Neural progenitor cell (in vitro differentiated cells): ENCODE measurements at regions not wholly inside any gene's neighbourhood (a gene's known extent, or its start where the extent isn't known, plus 50 kb on each side); places are given as distances from the start of the nearest gene placed in this dataset.

ENCODE experiments used
- DNase-seq: peaks from one replicate; pipeline ENCODE4 v3.0.0-alpha.2; 2016; ENCODE audit warnings: low spot score
- H2AFZ ChIP-seq: fragments of 200-600 bp; sonication (generic); replicated peaks from 2 replicates; pipeline ENCODE4 v1.6.1; 2016; ENCODE audit warnings: antibody characterized with exemption
- H3F3A ChIP-seq: fragments of 200-600 bp; sonication (generic); 2 replicates; pipeline ENCODE4 v1.6.1; 2016; ENCODE audit warnings: antibody characterized with exemption, low read depth
- H3K27ac ChIP-seq: fragments of 200-600 bp; sonication (generic); 2 replicates; pipeline ENCODE4 v1.5.1; 2016; ENCODE audit warnings: mild to moderate bottlenecking
- H3K27me3 ChIP-seq: fragments of 200-600 bp; sonication (generic); 2 replicates; pipeline ENCODE4 v1.6.1; 2016; ENCODE audit warnings: mild to moderate bottlenecking, moderate library complexity
- H3K36me3 ChIP-seq: fragments of 200-600 bp; sonication (generic); 2 replicates; pipeline ENCODE4 v1.5.1; 2016
- H3K4me1 ChIP-seq: fragments of 200-600 bp; sonication (generic); 2 replicates; pipeline ENCODE4 v1.6.1; 2016; ENCODE audit warnings: mixed run types
- H3K4me2 ChIP-seq: fragments of 200-600 bp; sonication (generic); 2 replicates; pipeline ENCODE4 v1.6.1; 2016
- H3K4me3 ChIP-seq: fragments of 200-600 bp; sonication (generic); 2 replicates; pipeline ENCODE4 v1.5.1; 2016
- H3K79me2 ChIP-seq: fragments of 200-600 bp; sonication (generic); 2 replicates; pipeline ENCODE4 v1.6.1; 2016; ENCODE audit warnings: low read depth
- H3K9ac ChIP-seq: fragments of 200-600 bp; sonication (generic); 2 replicates; pipeline ENCODE4 v1.6.1; 2016
- H3K9me3 ChIP-seq: fragments of 200-600 bp; sonication (generic); 2 replicates; pipeline ENCODE4 v1.5.1; 2016; ENCODE audit warnings: low read depth
- H4K20me1 ChIP-seq: fragments of 200-600 bp; sonication (generic); 2 replicates; pipeline ENCODE4 v1.6.1; 2016; ENCODE audit warnings: low read depth
- H3K27ac Mint-ChIP-seq: 3 replicates; pipeline ENCODE4 v1.8.0; 2021; ENCODE audit warnings: mixed read lengths
- H3K27me3 Mint-ChIP-seq: 2 replicates; pipeline ENCODE4 v1.8.0; 2022; ENCODE audit warnings: low read depth, mild to moderate bottlenecking, inconsistent platforms, moderate library complexity, mixed read lengths; ENCODE audit not compliant: insufficient read depth
- H3K36me3 Mint-ChIP-seq: 3 replicates; pipeline ENCODE4 v1.8.0; 2021; ENCODE audit warnings: mixed read lengths
- H3K4me1 Mint-ChIP-seq: 3 replicates; pipeline ENCODE4 v1.8.0; 2021; ENCODE audit warnings: mixed read lengths
- H3K4me3 Mint-ChIP-seq: 3 replicates; pipeline ENCODE4 v1.8.0; 2021; ENCODE audit warnings: mild to moderate bottlenecking, moderate library complexity, mixed read lengths
- H3K9me3 Mint-ChIP-seq: 3 replicates; pipeline ENCODE4 v1.8.0; 2020; ENCODE audit warnings: mixed read lengths
- CTCF ChIP-seq: fragments of 200-600 bp; sonication (generic); IDR thresholded peaks from 2 replicates; pipeline ENCODE4 v1.5.1; 2017; ENCODE audit warnings: antibody characterized with exemption, mild to moderate bottlenecking
- EZH2 ChIP-seq: fragments of 200-600 bp; sonication (generic); IDR thresholded peaks from 2 replicates; pipeline ENCODE4 v1.6.1; 2017; ENCODE audit warnings: antibody characterized with exemption, mild to moderate bottlenecking, moderate library complexity
- EZH2phosphoT487 ChIP-seq: fragments of 200-600 bp; sonication (generic); IDR thresholded peaks from 2 replicates; pipeline ENCODE4 v1.6.1; 2017; ENCODE audit warnings: antibody characterized with exemption

- H3K4me3 ChIP-seq: no peak overlapping the region
- H3K36me3 Mint-ChIP-seq: no peaks in the 10 kb centered on the region
- H3K4me2 ChIP-seq: no peak overlapping the region
- DNase-seq: peak; percentile 64
- no peak overlapping the region for H3K9ac ChIP-seq
- peaks cover 16% of the 10 kb centered on the region for H3K27me3 ChIP-seq
- H3F3A ChIP-seq: no peaks in the 10 kb centered on the region
- no peak overlapping the region for H3K27ac ChIP-seq
- H3K4me1 ChIP-seq: peaks cover 6% of the 10 kb centered on the region
- H3K4me1 Mint-ChIP-seq: peaks cover 23% of the 10 kb centered on the region
- H2AFZ ChIP-seq: no peak overlapping the region
- H3K36me3 ChIP-seq: no peaks in the 10 kb centered on the region
- H4K20me1 ChIP-seq: no peaks in the 10 kb centered on the region
- TF ChIP-seq EZH2 (no peak), EZH2phosphoT487 (no peak), CTCF (no peak)
- peak overlapping the region; percentile 81 for H3K27ac Mint-ChIP-seq
- H3K9me3 Mint-ChIP-seq: peaks cover 6% of the 10 kb centered on the region
- no peaks in the 10 kb centered on the region for H3K79me2 ChIP-seq
- H3K4me3 Mint-ChIP-seq: no peak overlapping the region
- H3K27me3 Mint-ChIP-seq: peaks cover 7% of the 10 kb centered on the region
- no peaks in the 10 kb centered on the region for H3K9me3 ChIP-seq
These were observed 54.7 kb upstream of the SIMC1 start for GRCh38 chr5:176183321-176184074.

GRCh38 chr5:176184608-176185132, 53.6 kb upstream of the SIMC1 start:
- peaks cover 6% of the 10 kb centered on the region for H3K4me1 ChIP-seq
- no peak overlapping the region for H3K4me3 ChIP-seq
- no peaks in the 10 kb centered on the region for H4K20me1 ChIP-seq
- H3K27ac Mint-ChIP-seq: no peak overlapping the region
- no peak overlapping the region for H3K9ac ChIP-seq
- no peak overlapping the region for H2AFZ ChIP-seq
- H3K27me3 Mint-ChIP-seq: peaks cover 6% of the 10 kb centered on the region
- H3K36me3 Mint-ChIP-seq: no peaks in the 10 kb centered on the region
- no peaks in the 10 kb centered on the region for H3K79me2 ChIP-seq
- H3F3A ChIP-seq: no peaks in the 10 kb centered on the region
- no peaks in the 10 kb centered on the region for H3K36me3 ChIP-seq
- H3K4me3 Mint-ChIP-seq: no peak overlapping the region
- TF ChIP-seq EZH2phosphoT487 (no peak), EZH2 (no peak), CTCF (no peak)
- H3K9me3 Mint-ChIP-seq: no peaks in the 10 kb centered on the region
- DNase-seq: no peak
- peaks cover 12% of the 10 kb centered on the region for H3K27me3 ChIP-seq
- no peak overlapping the region for H3K4me2 ChIP-seq
- H3K9me3 ChIP-seq: no peaks in the 10 kb centered on the region
- H3K4me1 Mint-ChIP-seq: peaks cover 23% of the 10 kb centered on the region
- H3K27ac ChIP-seq: no peak overlapping the region

GRCh38 chr5:176185133-176185733, 53.0 kb upstream of the SIMC1 start:
- no peaks in the 10 kb centered on the region for H3K36me3 Mint-ChIP-seq
- peaks cover 6% of the 10 kb centered on the region for H3K27me3 Mint-ChIP-seq
- peaks cover 19% of the 10 kb centered on the region for H3K4me1 Mint-ChIP-seq
- H3K4me3 Mint-ChIP-seq: no peak overlapping the region
- no peak overlapping the region for H3K27ac Mint-ChIP-seq
- Histone ChIP-seq H3K36me3 (no peaks in the 10 kb centered on the region), H3K79me2 (no peaks in the 10 kb centered on the region), H4K20me1 (no peaks in the 10 kb centered on the region), H3K27ac (no peak overlapping the region), H3F3A (no peaks in the 10 kb centered on the region), H3K9me3 (no peaks in the 10 kb centered on the region), H3K4me1 (peaks cover 6% of the 10 kb centered on the region), H3K27me3 (peaks cover 6% of the 10 kb centered on the region), H3K9ac (no peak overlapping the region), H2AFZ (no peak overlapping the region), H3K4me3 (no peak overlapping the region), H3K4me2 (no peak overlapping the region)
- DNase-seq: no peak
- no peak for TF ChIP-seq EZH2
- TF ChIP-seq EZH2phosphoT487: no peak
- TF ChIP-seq CTCF: no peak
- H3K9me3 Mint-ChIP-seq: no peaks in the 10 kb centered on the region
